Ovary (tissue), 7 donors: ENCODE measurements at regions not wholly inside any gene's neighbourhood (a gene's known extent, or its start where the extent isn't known, plus 50 kb on each side); places are given as distances from the start of the nearest gene placed in this dataset.

Experiments
- DNase-seq, 5 donors: peaks; one replicate each; pipeline ENCODE4 v3.0.0-alpha.2; 2019 to 2020
- H3K27ac ChIP-seq, 2 donors: fragments of 200-600 bp; one replicate each; pipeline versions ENCODE4 v1.5.1 to v1.8.0; 2019 to 2022
- H3K27me3 ChIP-seq: fragments of 200-600 bp; one replicate; pipeline ENCODE4 v1.8.0; 2022
- H3K36me3 ChIP-seq: fragments of 200-600 bp; sonication (generic); one replicate; pipeline ENCODE4 v1.5.1; 2019
- H3K4me1 ChIP-seq: one replicate; pipeline ENCODE4 v1.8.1; 2013; ENCODE audit warnings: mild to moderate bottlenecking, moderate library complexity; ENCODE audit not compliant: insufficient read depth
- H3K4me3 ChIP-seq: fragments of 200-600 bp; sonication (generic); one replicate; pipeline ENCODE4 v1.5.1; 2017
- H3K9me3 ChIP-seq, 2 donors: fragments of 200-600 bp in 1 of 2; sonication (generic) in 1 of 2; one replicate each; pipeline versions ENCODE4 v1.5.1 to v1.8.1; 2013 to 2019; ENCODE audit warnings: mild to moderate bottlenecking in 1 of 2, moderate library complexity in 1 of 2
- EP300 ChIP-seq: sonication (generic); formaldehyde crosslinking; IDR thresholded peaks from one replicate; pipeline ENCODE4 v1.6.1; 2017; ENCODE audit warnings: antibody characterized with exemption
- POLR2A ChIP-seq: fragments of 450-650 bp; IDR thresholded peaks from one replicate; pipeline ENCODE4 v1.6.1; 2017; ENCODE audit warnings: antibody characterized with exemption, mild to moderate bottlenecking, moderate library complexity
- WGBS, 3 donors: extraction: QIAGEN DNeasy Blood & Tissue Kit in 1 of 3; methylation state at CpG; one replicate each; pipeline versions ENCODE4 v1.1.5 to v1.1.7; 2013 to 2017; 5-methylcytosine and 5-hydroxymethylcytosine counted together
- intact Hi-C, 4 donors: fragments of 100-400 bp; cut with DNase I; formaldehyde crosslinking; loops; one replicate each; pipeline versions ENCODE4 v1.11.0 to v1.15.1; 2022 to 2023
- TF ChIP-seq, protein P1 (sequence below), 3 donors: fragments of 450-650 bp in 2 of 3; fragments of 200-600 bp in 1 of 3; IDR thresholded peaks; one replicate each; pipeline versions ENCODE4 v1.5.1 to v1.8.0; 2016 to 2022; ENCODE audit warnings: antibody characterized with exemption in 3 of 3, mild to moderate bottlenecking in 1 of 3
- donor health status: DM: no; HTN: no; CAD: no; lungs with moderate emphysema.
- donor health status: DM: no; HTN: no; CAD: no.
- donor health status: Bipolar disorder and iron deficiency.
- donor health status: DM: no; HTN: no; CAD: no.
- donor health status: DM: yes; HTN: yes; CAD: no.

DNA sequence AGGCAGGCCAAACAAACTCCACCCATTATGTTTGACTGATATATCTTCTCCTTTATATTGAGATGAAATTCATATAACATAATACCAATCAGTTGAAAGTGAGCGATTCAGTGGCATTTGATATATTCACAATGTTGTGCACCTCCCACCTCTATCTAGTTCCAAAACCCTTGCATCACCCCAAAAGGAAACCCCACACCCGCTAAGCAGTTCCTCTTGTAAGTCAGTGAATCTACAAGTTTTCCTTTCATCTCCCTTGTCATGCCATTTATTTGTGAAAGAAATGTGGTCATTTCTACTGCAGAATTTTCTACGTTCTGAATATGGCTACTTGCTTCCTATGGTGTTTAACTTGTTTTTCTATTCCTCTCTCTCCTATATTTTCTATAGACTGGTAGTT, 99.4 kb upstream of the PTPN3 start:
- intact Hi-C loops: no loop called here
- no peak overlapping the region for H3K4me3 ChIP-seq
- no peak for TF ChIP-seq EP300
- TF ChIP-seq, protein P1, sequence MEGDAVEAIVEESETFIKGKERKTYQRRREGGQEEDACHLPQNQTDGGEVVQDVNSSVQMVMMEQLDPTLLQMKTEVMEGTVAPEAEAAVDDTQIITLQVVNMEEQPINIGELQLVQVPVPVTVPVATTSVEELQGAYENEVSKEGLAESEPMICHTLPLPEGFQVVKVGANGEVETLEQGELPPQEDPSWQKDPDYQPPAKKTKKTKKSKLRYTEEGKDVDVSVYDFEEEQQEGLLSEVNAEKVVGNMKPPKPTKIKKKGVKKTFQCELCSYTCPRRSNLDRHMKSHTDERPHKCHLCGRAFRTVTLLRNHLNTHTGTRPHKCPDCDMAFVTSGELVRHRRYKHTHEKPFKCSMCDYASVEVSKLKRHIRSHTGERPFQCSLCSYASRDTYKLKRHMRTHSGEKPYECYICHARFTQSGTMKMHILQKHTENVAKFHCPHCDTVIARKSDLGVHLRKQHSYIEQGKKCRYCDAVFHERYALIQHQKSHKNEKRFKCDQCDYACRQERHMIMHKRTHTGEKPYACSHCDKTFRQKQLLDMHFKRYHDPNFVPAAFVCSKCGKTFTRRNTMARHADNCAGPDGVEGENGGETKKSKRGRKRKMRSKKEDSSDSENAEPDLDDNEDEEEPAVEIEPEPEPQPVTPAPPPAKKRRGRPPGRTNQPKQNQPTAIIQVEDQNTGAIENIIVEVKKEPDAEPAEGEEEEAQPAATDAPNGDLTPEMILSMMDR (IDR thresholded peaks at IDR 0.05): no peak
- TF ChIP-seq POLR2A: no peak
- H3K4me1 ChIP-seq: no peaks in the 10 kb centered on the region
- no peaks in the 10 kb centered on the region for H3K9me3 ChIP-seq
- no peaks in the 10 kb centered on the region for H3K27me3 ChIP-seq
- 91 to 93% (median 92%) methylated on average over 3 of the region's 3 CpGs for WGBS, 3 donors
- no peak for DNase-seq
- H3K36me3 ChIP-seq: no peaks in the 10 kb centered on the region
- H3K27ac ChIP-seq: no peak overlapping the region

- H3K9me3 ChIP-seq: no peaks in the 10 kb centered on the region
- TF ChIP-seq, protein P1 (IDR thresholded peaks at IDR 0.05): no peak
- TF ChIP-seq EP300: no peak
- TF ChIP-seq POLR2A: no peak
- no peaks in the 10 kb centered on the region for H3K27me3 ChIP-seq
- intact Hi-C loops: no loop called here
- no peaks in the 10 kb centered on the region for H3K4me1 ChIP-seq
- H3K4me3 ChIP-seq: no peak overlapping the region
- H3K27ac ChIP-seq: no peak overlapping the region
- 94 to 98% (median 95%) methylated on average over 2 of the region's 2 CpGs for WGBS, 3 donors
- DNase-seq: no peak
- no peaks in the 10 kb centered on the region for H3K36me3 ChIP-seq
Measured at GRCh38 chr9:109599131-109599530, 101.0 kb upstream of the PTPN3 start.

DNA sequence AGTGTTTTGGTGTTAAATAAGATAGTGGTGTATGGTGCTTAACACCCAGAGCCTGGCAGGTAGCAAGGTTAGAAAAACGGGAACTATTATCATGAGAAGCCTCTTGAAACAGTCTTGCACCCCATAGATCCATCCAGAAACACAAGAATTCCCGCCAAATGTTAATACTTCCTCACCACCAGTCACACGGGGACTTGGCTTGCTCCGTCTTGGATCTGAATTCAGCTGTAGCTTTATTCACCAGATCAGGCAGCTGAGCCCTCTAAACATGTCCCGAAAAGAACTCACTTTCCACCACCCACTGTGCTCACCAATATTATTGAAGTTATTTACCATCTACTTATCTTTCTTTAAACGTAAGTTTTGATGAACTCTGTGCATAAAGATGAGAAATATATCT, 101.6 kb upstream of the PTPN3 start:
- H3K4me3 ChIP-seq: no peak overlapping the region
- TF ChIP-seq, protein P1 (IDR thresholded peaks at IDR 0.05): no peak
- TF ChIP-seq EP300 (no peak), POLR2A (no peak)
- no peak for DNase-seq
- H3K27me3 ChIP-seq: no peaks in the 10 kb centered on the region
- H3K27ac ChIP-seq: no peak overlapping the region
- H3K4me1 ChIP-seq: no peaks in the 10 kb centered on the region
- 36 to 43% (median 36%) methylated on average over 6 of the region's 6 CpGs for WGBS, 3 donors
- no peaks in the 10 kb centered on the region for H3K36me3 ChIP-seq
- no peaks in the 10 kb centered on the region for H3K9me3 ChIP-seq
- intact Hi-C loops: no loop called here

- H3K9me3 ChIP-seq: no peaks in the 10 kb centered on the region
- no peak overlapping the region for H3K4me3 ChIP-seq
- H3K4me1 ChIP-seq: no peaks in the 10 kb centered on the region
- intact Hi-C loops: no loop called here
- no peaks in the 10 kb centered on the region for H3K27me3 ChIP-seq
- TF ChIP-seq, protein P1 (IDR thresholded peaks at IDR 0.05): no peak
- TF ChIP-seq POLR2A: no peak
- TF ChIP-seq EP300: no peak
- DNase-seq: no peak
- WGBS, 3 donors: 17 to 26% (median 17%) methylated on average over 2 of the region's 2 CpGs
- no peaks in the 10 kb centered on the region for H3K36me3 ChIP-seq
- H3K27ac ChIP-seq: no peak overlapping the region
Measured at GRCh38 chr9:109600142-109600541, 102.0 kb upstream of the PTPN3 start.

DNA sequence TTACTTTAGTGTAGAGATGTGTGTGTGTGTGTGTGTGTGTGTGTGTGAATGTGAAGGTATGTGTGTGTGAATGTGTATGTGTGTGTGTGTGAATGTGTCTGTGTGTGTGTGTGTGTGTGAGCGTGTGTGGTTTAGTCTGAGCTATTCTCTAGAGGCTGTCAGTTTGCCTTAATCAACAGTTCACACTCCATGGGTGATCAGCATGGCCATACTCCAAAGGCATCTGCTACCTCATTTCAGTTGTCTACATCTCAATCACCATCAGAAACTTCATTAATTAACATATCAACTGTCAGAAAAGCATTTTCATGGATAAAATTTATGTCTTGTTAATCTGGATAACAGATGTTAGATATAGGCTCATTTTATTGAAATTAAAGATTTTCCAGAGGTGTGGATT, 103.1 kb upstream of the PTPN3 start:
- DNase-seq: no peak
- 91 to 97% (median 95%) methylated on average over 1 of the region's 1 CpG for WGBS, 3 donors
- H3K4me3 ChIP-seq: no peak overlapping the region
- H3K4me1 ChIP-seq: no peaks in the 10 kb centered on the region
- TF ChIP-seq POLR2A (no peak), EP300 (no peak)
- TF ChIP-seq, protein P1 (IDR thresholded peaks at IDR 0.05): no peak
- no peaks in the 10 kb centered on the region for H3K36me3 ChIP-seq
- no peaks in the 10 kb centered on the region for H3K27me3 ChIP-seq
- intact Hi-C loops: no loop called here
- no peak overlapping the region for H3K27ac ChIP-seq
- no peaks in the 10 kb centered on the region for H3K9me3 ChIP-seq
